Stromal cell of bone marrow (primary cell): ENCODE measurements at regions not wholly inside any gene's neighbourhood (a gene's known extent, or its start where the extent isn't known, plus 50 kb on each side); places are given as distances from the start of the nearest gene placed in this dataset.
"Not testable (repeated sequence)": the region's sequence is repeated elsewhere in the genome, so short reads cannot be mapped to it uniquely, and the experiment has no call there.

Source experiments
- DNase-seq: peaks from one replicate; pipeline ENCODE4 v3.0.0-alpha.2; 2012; ENCODE audit warnings: low read depth

- DNase-seq: no peak
Observed at GRCh38 chr10:35854661-35855060, 212.6 kb upstream of the FZD8 start.

- no peak for DNase-seq
Observed at GRCh38 chr10:35852721-35853120, 210.6 kb upstream of the FZD8 start.

- DNase-seq: no peak
Observed at GRCh38 chr10:35848412-35848811, 206.3 kb upstream of the FZD8 start.

- DNase-seq: no peak
Observed at GRCh38 chr10:35844686-35845085, 202.6 kb upstream of the FZD8 start.

- DNase-seq: no peak
Observed at GRCh38 chr10:35843524-35844181, 201.6 kb upstream of the FZD8 start.

- DNase-seq: no peak
Observed at GRCh38 chr10:35838054-35838453, 196.0 kb upstream of the FZD8 start.

- DNase-seq: no peak
Observed at GRCh38 chr10:35835545-35835944, 193.4 kb upstream of the FZD8 start.

- DNase-seq: no peak
Observed at GRCh38 chr10:35834877-35835494, 192.9 kb upstream of the FZD8 start.

GRCh38 chr10:35827783-35828182 lies 185.7 kb upstream of the FZD8 start:
- DNase-seq: no peak

GRCh38 chr10:35824704-35825103 lies 182.6 kb upstream of the FZD8 start:
- peak; percentile 57 for DNase-seq

GRCh38 chr10:35822316-35822715 lies 180.2 kb upstream of the FZD8 start:
- DNase-seq: peak; percentile 87

- no peak for DNase-seq
Observed at GRCh38 chr10:35821339-35821911, 179.3 kb upstream of the FZD8 start.

- no peak for DNase-seq
Observed at GRCh38 chr10:35819736-35820135, 177.6 kb upstream of the FZD8 start.

GRCh38 chr10:35819011-35819410 lies 176.9 kb upstream of the FZD8 start:
- no peak for DNase-seq

- DNase-seq: not testable (repeated sequence)
Observed at GRCh38 chr10:35817109-35817508, 175.0 kb upstream of the FZD8 start.

GRCh38 chr10:35813219-35813618 lies 171.1 kb upstream of the FZD8 start:
- DNase-seq: no peak

GRCh38 chr10:35808344-35808743 lies 166.2 kb upstream of the FZD8 start:
- no peak for DNase-seq

- no peak for DNase-seq
Observed at GRCh38 chr10:35803046-35803445, 160.9 kb upstream of the FZD8 start.

- DNase-seq: peak; percentile 78
Observed at GRCh38 chr10:35797187-35797586, 155.1 kb upstream of the FZD8 start.

- DNase-seq: peak; percentile 41
Observed at GRCh38 chr10:35795131-35795824, 153.2 kb upstream of the FZD8 start.

GRCh38 chr10:35794703-35795102 lies 152.6 kb upstream of the FZD8 start:
- peak; percentile 41 for DNase-seq

GRCh38 chr10:35792291-35792690 lies 150.2 kb upstream of the FZD8 start:
- DNase-seq: no peak

GRCh38 chr10:35789996-35790395 lies 147.9 kb upstream of the FZD8 start:
- no peak for DNase-seq
